HG03039 (cell line): ENCODE measurements at regions not wholly inside any gene's neighbourhood (a gene's known extent, or its start where the extent isn't known, plus 50 kb on each side); places are given as distances from the start of the nearest gene placed in this dataset.

Experiments used
- ATAC-seq: cut with Tn5 transposase; IDR thresholded peaks from one replicate; pipeline ENCODE4 v1.9.1; 2021; ENCODE audit warnings: mild to moderate bottlenecking, moderate library complexity; ENCODE audit not compliant: unreplicated experiment

GRCh38 chr2:109070290-109070689 is 58.7 kb upstream of the SH3RF3 start:
- ATAC-seq: no peak

GRCh38 chr2:109069331-109070194 is 59.4 kb upstream of the SH3RF3 start:
- ATAC-seq: no peak

- ATAC-seq: no peak
These were observed 60.2 kb upstream of the SH3RF3 start for GRCh38 chr2:109068811-109069210.

- no peak for ATAC-seq
These were observed 61.3 kb upstream of the SH3RF3 start for GRCh38 chr2:109067631-109068125.

- ATAC-seq: no peak
These were observed 61.9 kb upstream of the SH3RF3 start for GRCh38 chr2:109066917-109067597.

- ATAC-seq: no peak
These were observed 62.5 kb upstream of the SH3RF3 start for GRCh38 chr2:109066501-109066900.

- ATAC-seq: no peak
These were observed 63.6 kb upstream of the SH3RF3 start for GRCh38 chr2:109065391-109065734.

GRCh38 chr2:109064660-109065390 is 64.2 kb upstream of the SH3RF3 start:
- no peak for ATAC-seq

- ATAC-seq: no peak
These were observed 65.9 kb upstream of the SH3RF3 start for GRCh38 chr2:109062859-109063700.

- no peak for ATAC-seq
These were observed 66.7 kb upstream of the SH3RF3 start for GRCh38 chr2:109062145-109062858.

GRCh38 chr2:109061736-109062135 is 67.3 kb upstream of the SH3RF3 start:
- no peak for ATAC-seq

GRCh38 chr2:109060496-109060895 is 68.5 kb upstream of the SH3RF3 start:
- no peak for ATAC-seq

GRCh38 chr2:109059474-109060165 is 69.4 kb upstream of the SH3RF3 start:
- no peak for ATAC-seq

- no peak for ATAC-seq
These were observed 69.8 kb upstream of the EDAR start for GRCh38 chr2:109058802-109059201.

- no peak for ATAC-seq
These were observed 69.2 kb upstream of the EDAR start for GRCh38 chr2:109058191-109058632.

GRCh38 chr2:109057686-109058085 is 68.7 kb upstream of the EDAR start:
- no peak for ATAC-seq

- no peak for ATAC-seq
These were observed 66.4 kb upstream of the EDAR start for GRCh38 chr2:109055435-109055834.

GRCh38 chr2:109054865-109055264 is 65.8 kb upstream of the EDAR start:
- ATAC-seq: no peak

- no peak for ATAC-seq
These were observed 64.7 kb upstream of the EDAR start for GRCh38 chr2:109053716-109054115.
